ENCODE measurements at regions not wholly inside any gene's neighbourhood (a gene's known extent, or its start where the extent isn't known, plus 50 kb on each side); places are given as distances from the start of the nearest gene placed in this dataset.

DNA sequence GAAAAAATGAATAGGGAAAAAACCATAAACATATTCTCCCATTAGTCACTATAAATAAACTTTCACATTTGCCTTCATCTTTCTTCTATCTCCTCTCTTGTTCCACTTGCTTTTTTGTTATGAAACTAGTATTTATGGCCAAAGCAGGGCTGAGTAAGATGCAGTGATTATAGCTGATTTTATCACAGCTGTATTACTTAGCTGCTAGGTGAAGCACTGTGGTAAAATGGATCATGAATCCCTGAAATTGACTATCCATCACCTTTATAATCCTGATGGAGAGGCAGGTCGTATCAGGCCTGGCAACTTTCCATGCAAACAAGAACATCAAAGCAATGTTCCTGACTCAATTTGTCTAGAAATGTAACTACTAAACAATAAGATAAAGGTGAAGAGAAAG is 471.6 kb downstream of the TUSC7 start:
- TF ChIP-seq, protein P1, sequence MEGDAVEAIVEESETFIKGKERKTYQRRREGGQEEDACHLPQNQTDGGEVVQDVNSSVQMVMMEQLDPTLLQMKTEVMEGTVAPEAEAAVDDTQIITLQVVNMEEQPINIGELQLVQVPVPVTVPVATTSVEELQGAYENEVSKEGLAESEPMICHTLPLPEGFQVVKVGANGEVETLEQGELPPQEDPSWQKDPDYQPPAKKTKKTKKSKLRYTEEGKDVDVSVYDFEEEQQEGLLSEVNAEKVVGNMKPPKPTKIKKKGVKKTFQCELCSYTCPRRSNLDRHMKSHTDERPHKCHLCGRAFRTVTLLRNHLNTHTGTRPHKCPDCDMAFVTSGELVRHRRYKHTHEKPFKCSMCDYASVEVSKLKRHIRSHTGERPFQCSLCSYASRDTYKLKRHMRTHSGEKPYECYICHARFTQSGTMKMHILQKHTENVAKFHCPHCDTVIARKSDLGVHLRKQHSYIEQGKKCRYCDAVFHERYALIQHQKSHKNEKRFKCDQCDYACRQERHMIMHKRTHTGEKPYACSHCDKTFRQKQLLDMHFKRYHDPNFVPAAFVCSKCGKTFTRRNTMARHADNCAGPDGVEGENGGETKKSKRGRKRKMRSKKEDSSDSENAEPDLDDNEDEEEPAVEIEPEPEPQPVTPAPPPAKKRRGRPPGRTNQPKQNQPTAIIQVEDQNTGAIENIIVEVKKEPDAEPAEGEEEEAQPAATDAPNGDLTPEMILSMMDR (IDR thresholded peaks at IDR 0.05), result no peak
- intact Hi-C loops (cut with DNase I), result no loop called here
- H3K27me3 ChIP-seq, result no peaks in the 10 kb centered on the region
- DNase-seq (no peak), ATAC-seq (no peak)
- H3K36me3 ChIP-seq, result no peaks in the 10 kb centered on the region
- H3K4me1 ChIP-seq, result no peaks in the 10 kb centered on the region
- H3K27ac ChIP-seq, result no peak overlapping the region
- no peak overlapping the region for H3K4me3 ChIP-seq
- peaks cover 0 to 3% of the 10 kb centered on the region in 2 donors for H3K9me3 ChIP-seq

DNA sequence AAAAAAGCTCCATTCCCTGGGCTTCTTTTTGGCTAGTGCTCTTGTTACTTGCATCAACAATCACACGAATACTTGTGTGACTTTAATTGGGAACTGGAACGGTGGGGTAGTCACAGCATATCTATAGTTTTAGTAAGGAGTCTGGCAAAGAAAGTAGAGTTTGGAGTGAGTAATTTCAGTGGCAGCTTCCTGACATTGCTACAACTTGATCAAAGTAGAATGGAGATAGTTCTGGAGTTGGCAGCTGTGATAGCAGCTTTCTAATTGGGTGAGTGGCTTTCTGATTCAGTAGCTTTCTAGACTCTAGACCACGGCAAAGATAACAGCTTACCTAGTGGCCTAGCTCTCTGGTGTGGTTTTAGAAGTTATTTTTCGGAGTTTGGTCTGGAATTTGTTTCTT is 475.0 kb downstream of the TUSC7 start:
- Histone ChIP-seq H3K9me3 (peaks cover 0 to 3% of the 10 kb centered on the region in 2 donors), H3K27me3 (no peaks in the 10 kb centered on the region), H3K27ac (no peak overlapping the region), H3K4me3 (no peak overlapping the region), H3K36me3 (no peaks in the 10 kb centered on the region), H3K4me1 (no peaks in the 10 kb centered on the region)
- intact Hi-C loops (cut with DNase I), result no loop called here
- TF ChIP-seq, protein P1 (IDR thresholded peaks at IDR 0.05), result no peak
- DNase-seq, result no peak
- no peak for ATAC-seq

DNA sequence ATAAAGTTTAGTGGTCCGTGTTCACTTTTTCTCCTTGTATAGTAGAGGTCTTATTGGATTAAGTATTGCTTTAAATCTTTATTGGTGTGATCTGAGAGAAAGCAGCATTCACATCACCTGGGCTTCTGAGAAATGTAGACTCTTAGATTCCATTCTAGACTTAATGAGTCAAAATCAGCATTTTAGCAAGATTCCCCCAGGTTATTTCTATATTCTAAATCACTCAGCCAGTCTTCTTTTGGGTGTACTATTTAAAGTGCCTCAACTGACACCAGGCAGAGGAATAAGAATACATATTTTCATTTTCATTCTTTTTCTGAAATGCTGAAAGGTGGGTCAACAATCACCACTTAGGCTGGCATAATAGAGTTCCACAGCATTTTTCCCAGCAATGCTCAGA is 481.7 kb downstream of the TUSC7 start:
- no peak overlapping the region for H3K4me3 ChIP-seq
- no peak for DNase-seq
- H3K27me3 ChIP-seq, result no peaks in the 10 kb centered on the region
- intact Hi-C loops (cut with DNase I), result no loop called here
- H3K36me3 ChIP-seq, result no peaks in the 10 kb centered on the region
- no peak overlapping the region for H3K27ac ChIP-seq
- no peaks in the 10 kb centered on the region for H3K4me1 ChIP-seq
- no peaks in the 10 kb centered on the region for H3K9me3 ChIP-seq
- TF ChIP-seq, protein P1 (IDR thresholded peaks at IDR 0.05), result no peak
- no peak for ATAC-seq

DNA sequence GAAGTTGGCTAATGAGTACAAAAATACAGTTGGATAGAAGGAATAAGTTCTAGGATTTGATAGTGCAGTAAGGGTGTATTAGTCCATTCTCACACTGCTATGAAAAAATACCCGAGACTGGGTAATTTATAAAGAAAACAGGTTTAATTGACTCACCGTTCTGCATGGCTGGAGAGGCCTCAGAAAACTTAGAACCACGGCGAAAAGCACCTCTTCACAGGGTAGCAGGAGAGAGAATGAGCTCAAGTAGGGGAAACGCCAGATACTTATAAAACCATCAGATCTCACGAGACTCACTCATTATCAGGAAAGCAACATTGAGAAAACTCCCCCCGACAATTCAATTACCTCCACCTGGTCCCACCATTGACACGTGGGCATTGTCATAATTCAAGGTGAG is 483.3 kb downstream of the TUSC7 start:
- H3K36me3 ChIP-seq, result no peaks in the 10 kb centered on the region
- H3K27ac ChIP-seq, result no peak overlapping the region
- H3K4me1 ChIP-seq, result no peaks in the 10 kb centered on the region
- H3K27me3 ChIP-seq, result no peaks in the 10 kb centered on the region
- TF ChIP-seq, protein P1 (IDR thresholded peaks at IDR 0.05), result no peak
- no peak for ATAC-seq
- no peak for DNase-seq
- intact Hi-C loops (cut with DNase I), result no loop called here
- no peaks in the 10 kb centered on the region for H3K9me3 ChIP-seq
- no peak overlapping the region for H3K4me3 ChIP-seq

DNA sequence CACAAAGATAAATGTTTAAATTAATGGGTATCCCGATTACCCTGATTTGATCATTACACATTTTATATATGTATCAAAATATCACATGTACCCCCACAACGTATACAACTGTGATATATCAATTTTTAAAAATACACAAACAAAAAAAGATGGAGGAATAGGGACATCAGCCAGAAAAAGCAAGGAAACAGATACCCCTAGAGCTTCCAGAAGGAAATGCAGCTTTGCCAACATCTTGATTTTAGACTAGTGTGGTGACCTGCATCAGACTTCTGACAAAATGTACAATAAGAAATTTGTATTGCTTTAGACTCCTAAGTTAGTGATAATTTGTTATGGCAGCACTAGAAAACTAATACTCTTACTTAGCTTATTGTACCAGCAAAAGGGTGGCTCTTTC is 483.8 kb downstream of the TUSC7 start:
- ATAC-seq, result no peak
- no peaks in the 10 kb centered on the region for H3K27me3 ChIP-seq
- intact Hi-C loops (cut with DNase I), result no loop called here
- DNase-seq, result no peak
- no peak overlapping the region for H3K4me3 ChIP-seq
- H3K9me3 ChIP-seq, result no peaks in the 10 kb centered on the region
- no peak overlapping the region for H3K27ac ChIP-seq
- H3K36me3 ChIP-seq, result no peaks in the 10 kb centered on the region
- no peaks in the 10 kb centered on the region for H3K4me1 ChIP-seq
- TF ChIP-seq, protein P1 (IDR thresholded peaks at IDR 0.05), result no peak
